ENCODE measurements at regions not wholly inside any gene's neighbourhood (a gene's known extent, or its start where the extent isn't known, plus 50 kb on each side); places are given as distances from the start of the nearest gene placed in this dataset.

DNA sequence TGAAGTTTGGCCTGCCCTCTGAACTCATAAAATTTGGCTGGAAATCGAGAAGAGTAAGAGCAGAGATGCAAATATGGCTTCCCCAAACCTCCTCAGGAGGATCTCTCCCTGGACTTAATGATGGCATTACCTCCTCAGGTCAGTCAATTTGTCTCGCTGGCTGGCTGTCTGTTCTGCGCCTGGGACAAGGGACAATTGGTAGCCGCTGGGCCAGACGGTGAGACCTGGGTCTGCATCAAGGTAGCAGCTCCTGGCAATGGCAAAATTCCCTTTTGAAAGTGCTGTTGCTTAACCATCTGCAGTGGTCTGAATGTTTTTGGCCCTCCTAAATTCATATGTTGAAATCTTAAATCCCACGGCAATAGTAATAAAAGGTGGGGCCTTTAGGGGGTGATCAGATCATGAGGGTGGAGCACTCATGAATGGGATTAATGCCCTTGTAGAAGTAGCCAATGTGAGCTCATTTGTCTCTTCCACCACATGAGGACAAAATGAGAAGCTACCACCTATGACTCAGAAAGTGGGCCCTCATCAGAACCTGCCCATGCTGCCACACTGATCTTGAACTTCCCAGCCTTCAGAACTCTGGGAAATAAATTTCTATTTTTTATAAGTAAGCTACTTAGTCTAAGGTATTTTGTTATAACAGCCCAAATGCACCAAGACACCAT, 439.3 kb upstream of the KLF4 start:
- POLR2A ChIA-PET, result no interaction called here
- Mint-ChIP-seq H3K4me3 (ENCODE audit: unreplicated experiment) (no peak overlapping the region), H3K36me3 (ENCODE audit: insufficient read depth, unreplicated experiment) (no peaks in the 10 kb centered on the region), H3K9me3 (ENCODE audit: unreplicated experiment) (no peaks in the 10 kb centered on the region), H3K27ac (ENCODE audit: unreplicated experiment) (no peak overlapping the region), H3K4me1 (ENCODE audit: low read depth, unreplicated experiment) (no peaks in the 10 kb centered on the region), H3K27me3 (ENCODE audit: insufficient read depth, unreplicated experiment) (no peaks in the 10 kb centered on the region)
- no TSS peak for BruUV-seq (replicated peaks)
- TF ChIP-seq, protein P1, sequence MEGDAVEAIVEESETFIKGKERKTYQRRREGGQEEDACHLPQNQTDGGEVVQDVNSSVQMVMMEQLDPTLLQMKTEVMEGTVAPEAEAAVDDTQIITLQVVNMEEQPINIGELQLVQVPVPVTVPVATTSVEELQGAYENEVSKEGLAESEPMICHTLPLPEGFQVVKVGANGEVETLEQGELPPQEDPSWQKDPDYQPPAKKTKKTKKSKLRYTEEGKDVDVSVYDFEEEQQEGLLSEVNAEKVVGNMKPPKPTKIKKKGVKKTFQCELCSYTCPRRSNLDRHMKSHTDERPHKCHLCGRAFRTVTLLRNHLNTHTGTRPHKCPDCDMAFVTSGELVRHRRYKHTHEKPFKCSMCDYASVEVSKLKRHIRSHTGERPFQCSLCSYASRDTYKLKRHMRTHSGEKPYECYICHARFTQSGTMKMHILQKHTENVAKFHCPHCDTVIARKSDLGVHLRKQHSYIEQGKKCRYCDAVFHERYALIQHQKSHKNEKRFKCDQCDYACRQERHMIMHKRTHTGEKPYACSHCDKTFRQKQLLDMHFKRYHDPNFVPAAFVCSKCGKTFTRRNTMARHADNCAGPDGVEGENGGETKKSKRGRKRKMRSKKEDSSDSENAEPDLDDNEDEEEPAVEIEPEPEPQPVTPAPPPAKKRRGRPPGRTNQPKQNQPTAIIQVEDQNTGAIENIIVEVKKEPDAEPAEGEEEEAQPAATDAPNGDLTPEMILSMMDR (IDR thresholded peaks at IDR 0.05; ENCODE audit: insufficient read depth in 1 of 2, low read depth in 1 of 2, low read length in 1 of 2, severe bottlenecking in 1 of 2, unreplicated experiment in 1 of 2), result no peak
- intact Hi-C loops (cut with micrococcal nuclease; ENCODE audit: unreplicated experiment), result no loop called here
- no peaks in the 10 kb centered on the region for H3K36me3 ChIP-seq (ENCODE audit: control insufficient read depth, insufficient read depth, low read length)
- no peaks in the 10 kb centered on the region for H3K9me3 ChIP-seq
- H3K27me3 ChIP-seq (replicated peaks; ENCODE audit: control insufficient read depth, insufficient read depth, low read length), result no peaks in the 10 kb centered on the region
- CTCF ChIA-PET, result no interaction called here
- no peak for DNase-seq
- H3K4me3 ChIP-seq (ENCODE audit: low read depth, low read length), result no peak overlapping the region
- H3K4me1 ChIP-seq, result no peaks in the 10 kb centered on the region

DNA sequence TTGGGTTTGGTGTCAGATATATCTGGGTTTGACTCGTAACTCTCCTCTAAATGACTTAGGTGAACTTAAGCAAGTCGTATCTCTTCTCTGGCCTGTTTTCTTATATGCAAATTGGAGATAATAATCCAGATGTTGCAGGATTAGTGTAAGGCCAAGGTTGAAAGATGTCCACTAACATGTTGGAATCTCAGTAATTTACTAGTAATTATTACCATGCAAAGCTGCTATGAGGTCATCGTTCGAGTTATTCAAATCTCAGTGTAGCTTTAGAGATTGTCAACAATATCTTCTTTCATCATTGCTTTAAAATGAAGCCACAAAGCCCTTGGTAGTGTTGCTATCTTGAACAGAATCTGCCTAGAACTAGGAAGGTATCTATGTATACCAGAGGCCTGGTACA, 437.7 kb upstream of the KLF4 start:
- H3K9me3 Mint-ChIP-seq (ENCODE audit: unreplicated experiment), result no peaks in the 10 kb centered on the region
- H3K27me3 Mint-ChIP-seq (ENCODE audit: insufficient read depth, unreplicated experiment), result no peaks in the 10 kb centered on the region
- H3K4me1 Mint-ChIP-seq (ENCODE audit: low read depth, unreplicated experiment), result no peaks in the 10 kb centered on the region
- no peak overlapping the region for H3K4me3 ChIP-seq (ENCODE audit: low read depth, low read length)
- BruUV-seq (replicated peaks), result no TSS peak
- H3K4me3 Mint-ChIP-seq (ENCODE audit: unreplicated experiment), result no peak overlapping the region
- intact Hi-C loops (cut with micrococcal nuclease; ENCODE audit: unreplicated experiment), result no loop called here
- ChIA-PET POLR2A (no interaction called here), CTCF (no interaction called here)
- DNase-seq, result no peak
- no peaks in the 10 kb centered on the region for H3K9me3 ChIP-seq
- no peaks in the 10 kb centered on the region for H3K27me3 ChIP-seq (replicated peaks; ENCODE audit: control insufficient read depth, insufficient read depth, low read length)
- H3K27ac Mint-ChIP-seq (ENCODE audit: unreplicated experiment), result no peak overlapping the region
- no peaks in the 10 kb centered on the region for H3K36me3 ChIP-seq (ENCODE audit: control insufficient read depth, insufficient read depth, low read length)
- TF ChIP-seq, protein P1 (IDR thresholded peaks at IDR 0.05; ENCODE audit: insufficient read depth in 1 of 2, low read depth in 1 of 2, low read length in 1 of 2, severe bottlenecking in 1 of 2, unreplicated experiment in 1 of 2), result no peak
- H3K36me3 Mint-ChIP-seq (ENCODE audit: insufficient read depth, unreplicated experiment), result no peaks in the 10 kb centered on the region
- no peaks in the 10 kb centered on the region for H3K4me1 ChIP-seq

DNA sequence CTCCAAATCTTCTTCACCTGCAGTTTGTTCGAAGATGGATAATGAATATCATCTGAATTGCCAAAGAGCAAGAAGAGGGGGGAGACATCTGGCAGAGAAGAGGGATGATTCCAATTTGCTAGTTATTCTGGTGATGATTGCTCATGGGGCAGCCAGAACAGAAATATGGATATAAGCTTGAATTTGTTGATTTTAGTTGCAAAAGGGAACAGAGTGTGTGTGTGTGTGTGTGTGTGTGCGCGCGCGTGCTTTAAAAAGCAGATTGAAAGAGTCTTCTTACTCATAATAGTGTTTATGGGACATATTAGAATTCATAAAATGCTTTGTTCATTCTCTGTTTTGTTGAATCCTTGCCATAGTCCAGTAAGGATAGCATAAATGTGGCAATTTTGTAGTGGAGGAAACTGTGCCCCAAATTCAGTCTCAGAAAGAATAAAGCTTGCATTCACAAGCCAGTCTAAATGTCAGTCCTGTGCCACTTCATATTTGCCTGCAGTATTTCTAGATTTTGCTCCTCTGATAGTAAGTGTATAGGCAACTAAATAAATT, 436.3 kb upstream of the KLF4 start:
- Histone ChIP-seq H3K27me3 (replicated peaks; ENCODE audit: control insufficient read depth, insufficient read depth, low read length) (no peaks in the 10 kb centered on the region), H3K4me1 (no peaks in the 10 kb centered on the region), H3K9me3 (no peaks in the 10 kb centered on the region), H3K36me3 (ENCODE audit: control insufficient read depth, insufficient read depth, low read length) (no peaks in the 10 kb centered on the region), H3K4me3 (ENCODE audit: low read depth, low read length) (no peak overlapping the region)
- no peaks in the 10 kb centered on the region for H3K9me3 Mint-ChIP-seq (ENCODE audit: unreplicated experiment)
- H3K36me3 Mint-ChIP-seq (ENCODE audit: insufficient read depth, unreplicated experiment), result no peaks in the 10 kb centered on the region
- TF ChIP-seq, protein P1 (IDR thresholded peaks at IDR 0.05; ENCODE audit: insufficient read depth in 1 of 2, low read depth in 1 of 2, low read length in 1 of 2, severe bottlenecking in 1 of 2, unreplicated experiment in 1 of 2), result no peak
- CTCF ChIA-PET, result no interaction called here
- H3K27me3 Mint-ChIP-seq (ENCODE audit: insufficient read depth, unreplicated experiment), result peaks cover 3% of the 10 kb centered on the region
- H3K4me3 Mint-ChIP-seq (ENCODE audit: unreplicated experiment), result no peak overlapping the region
- DNase-seq, result no peak
- intact Hi-C loops (cut with micrococcal nuclease; ENCODE audit: unreplicated experiment), result no loop called here
- POLR2A ChIA-PET, result no interaction called here
- no peaks in the 10 kb centered on the region for H3K4me1 Mint-ChIP-seq (ENCODE audit: low read depth, unreplicated experiment)
- BruUV-seq (replicated peaks), result no TSS peak
- no peak overlapping the region for H3K27ac Mint-ChIP-seq (ENCODE audit: unreplicated experiment)

All from Caco-2 (cell line).